HepG2 (cell line): ENCODE measurements at regions not wholly inside any gene's neighbourhood (a gene's known extent, or its start where the extent isn't known, plus 50 kb on each side); places are given as distances from the start of the nearest gene placed in this dataset.

Source experiments
- ATAC-seq: fragments of 200-7000 bp; cut with Tn5 transposase; 3 replicates; pipeline ENCODE4 v1.9.1; 2020; ENCODE audit warnings: mild to moderate bottlenecking, moderate library complexity
- BruUV-seq: library from RNA; stranded (reverse); fragments of 400-500 nt; replicated peaks from 2 replicates; lab custom pipeline; 2021; lab: Mats Ljungman, UMichigan
- CTCF ChIA-PET: fragments of 300-600 bp; formaldehyde crosslinking; extraction: SDS; loops from one replicate; lab custom pipeline; 2021; ENCODE audit warnings: low total read pairs, inconsistent platforms, low intra/inter-chr PET ratio; lab: Yijun Ruan, JAX
- POLR2A ChIA-PET: fragments of 350-600 bp; sonication (Branson Sonifier 250); formaldehyde crosslinking; loops from one replicate; lab custom pipeline; 2020; ENCODE audit warnings: antibody characterized with exemption, inconsistent platforms; lab: Yijun Ruan, JAX
- DNase-seq: peaks from one replicate; pipeline ENCODE4 v3.0.0-alpha.2; 2015; ENCODE audit warnings: low spot score
- FAIRE-seq: peaks from 3 replicates; lab custom pipeline; 2011; peaks lifted over from hg19 to GRCh38; lab: Jason Lieb, UNC
- H2AFZ ChIP-seq: one replicate; pipeline ENCODE4 v1.6.1; 2011; ENCODE audit warnings: low read length, inconsistent platforms
- H3K27ac ChIP-seq: fragments of 300-600 bp; 3 replicates; pipeline ENCODE4 v1.8.0; 2011; ENCODE audit warnings: mixed run types, mild to moderate bottlenecking, mixed read lengths, low read length, inconsistent platforms; ENCODE audit not compliant: insufficient read depth; ENCODE audit errors: extremely low read length
- H3K27me3 ChIP-seq, 2 experiments: fragments of 200-600 bp in 1 of 2; 2 replicates in 1 of 2; 3 replicates in 1 of 2; pipeline versions ENCODE4 v1.6.0 to v1.8.0; 2011; ENCODE audit warnings: low read length in 2 of 2, mild to moderate bottlenecking in 2 of 2, moderate library complexity in 2 of 2, inconsistent platforms in 1 of 2; ENCODE audit not compliant: insufficient read depth in 2 of 2, control insufficient read depth in 1 of 2
- H3K36me3 ChIP-seq, 2 experiments: fragments of 200-600 bp in 1 of 2; replicated peaks in 1 of 2; 2 replicates in 1 of 2; 3 replicates in 1 of 2; pipeline versions ENCODE4 v1.5.1 to v1.8.0; 2011; ENCODE audit warnings: low read length in 2 of 2, inconsistent platforms in 1 of 2; ENCODE audit not compliant: insufficient read depth in 2 of 2, control insufficient read depth in 1 of 2
- H3K4me1 ChIP-seq: 2 replicates; pipeline ENCODE4 v1.5.1; 2012; ENCODE audit warnings: low read length, inconsistent platforms; ENCODE audit not compliant: insufficient read depth
- H3K4me2 ChIP-seq: 2 replicates; pipeline ENCODE4 v1.6.0; 2011; ENCODE audit warnings: low read depth, low read length, inconsistent platforms
- H3K4me3 ChIP-seq, 3 experiments: fragments of 200-600 bp in 1 of 3; sonication (generic), shearing (Covaris generic) in 1 of 3; replicated peaks in 1 of 3; 2 replicates each; pipeline ENCODE4 v1.5.1; 2011 to 2016; ENCODE audit warnings: low read length in 3 of 3, inconsistent platforms in 2 of 3, low read depth in 2 of 3, mild to moderate bottlenecking in 2 of 3, control low read depth in 1 of 3, mixed read lengths in 1 of 3; ENCODE audit not compliant: insufficient read depth in 1 of 3
- H3K79me2 ChIP-seq: one replicate; pipeline ENCODE4 v1.6.1; 2011; ENCODE audit warnings: low read length, inconsistent platforms; ENCODE audit not compliant: insufficient read depth
- H3K9ac ChIP-seq: 2 replicates; pipeline ENCODE4 v1.6.0; 2011; ENCODE audit warnings: mild to moderate bottlenecking, low read depth, low read length, inconsistent platforms; ENCODE audit not compliant: insufficient read depth
- H3K9me3 ChIP-seq: 2 replicates; pipeline ENCODE4 v1.5.1; 2012; ENCODE audit warnings: mild to moderate bottlenecking, low read length
- H4K20me1 ChIP-seq: 2 replicates; pipeline ENCODE4 v1.6.0; 2011; ENCODE audit warnings: inconsistent platforms, mild to moderate bottlenecking, low read length, moderate library complexity; ENCODE audit not compliant: insufficient read depth
- ADNP ChIP-seq: sonication (generic); formaldehyde crosslinking; IDR thresholded peaks from 2 replicates; pipeline ENCODE4 v1.4.0; 2020; ENCODE audit warnings: missing genetic modification reagents
- ERF ChIP-seq: IDR thresholded peaks from 2 replicates; pipeline ENCODE4 v1.6.1; 2018; ENCODE audit warnings: missing biosample characterization, missing genetic modification reagents
- HDAC2 ChIP-seq: sonication (generic); formaldehyde crosslinking; IDR thresholded peaks from 2 replicates; pipeline ENCODE4 v1.4.0; 2020; ENCODE audit warnings: missing genetic modification reagents
- IKZF4 ChIP-seq: sonication (generic); formaldehyde crosslinking; IDR thresholded peaks from 2 replicates; pipeline ENCODE4 v1.5.1; 2020; ENCODE audit warnings: borderline replicate concordance, mild to moderate bottlenecking, low read depth, missing genetic modification reagents; ENCODE audit errors: not compliant biosample characterization
- NFKB2 ChIP-seq: sonication (generic); formaldehyde crosslinking; IDR thresholded peaks from 2 replicates; pipeline ENCODE4 v1.4.0; 2020; ENCODE audit warnings: missing genetic modification reagents, borderline replicate concordance
- REXO4 ChIP-seq: sonication (generic); formaldehyde crosslinking; IDR thresholded peaks from 2 replicates; pipeline ENCODE4 v1.8.0; 2022; ENCODE audit warnings: missing genetic modification reagents, mild to moderate bottlenecking, borderline replicate concordance
- SMAD9 ChIP-seq: sonication (generic); formaldehyde crosslinking; IDR thresholded peaks from 2 replicates; pipeline ENCODE4 v1.5.1; 2020; ENCODE audit warnings: mild to moderate bottlenecking, missing genetic modification reagents
- SNAI1 ChIP-seq: sonication (generic); formaldehyde crosslinking; IDR thresholded peaks from 2 replicates; pipeline ENCODE4 v1.5.0; 2020; ENCODE audit warnings: mild to moderate bottlenecking, missing genetic modification reagents, borderline replicate concordance
- SRSF9 ChIP-seq: fragments of 200-400 bp; formaldehyde crosslinking; IDR thresholded peaks from 2 replicates; pipeline ENCODE4 v1.6.1; 2018; ENCODE audit warnings: borderline replicate concordance, mild to moderate bottlenecking, low read depth, low read length; ENCODE audit not compliant: insufficient read depth, poor library complexity, severe bottlenecking
- THRA ChIP-seq: sonication (generic); formaldehyde crosslinking; IDR thresholded peaks from 2 replicates; pipeline ENCODE4 v1.4.0; 2020; ENCODE audit warnings: missing genetic modification reagents, borderline replicate concordance
- ZBTB33 ChIP-seq: sonication (generic); formaldehyde crosslinking; IDR thresholded peaks from 2 replicates; pipeline ENCODE4 v1.4.0; 2020; ENCODE audit warnings: missing genetic modification reagents
- ZEB1 ChIP-seq: IDR thresholded peaks from 2 replicates; pipeline ENCODE4 v1.6.1; 2012; ENCODE audit warnings: mild to moderate bottlenecking, low read depth, inconsistent platforms; ENCODE audit not compliant: insufficient replicate concordance
- ZFY ChIP-seq: sonication (generic); formaldehyde crosslinking; IDR thresholded peaks from 2 replicates; pipeline ENCODE4 v1.4.0; 2020; ENCODE audit warnings: missing genetic modification reagents
- ZNF205 ChIP-seq: IDR thresholded peaks from 2 replicates; pipeline ENCODE4 v1.6.1; 2018; ENCODE audit warnings: missing biosample characterization, missing genetic modification reagents
- ZNF570 ChIP-seq: sonication (generic); formaldehyde crosslinking; IDR thresholded peaks from 2 replicates; pipeline ENCODE4 v1.4.0; 2020; ENCODE audit warnings: mild to moderate bottlenecking, missing genetic modification reagents, borderline replicate concordance
- ZNF672 ChIP-seq: sonication (generic); formaldehyde crosslinking; IDR thresholded peaks from 2 replicates; pipeline ENCODE4 v1.8.1; 2022; ENCODE audit warnings: missing genetic modification reagents
- ZNF766 ChIP-seq: sonication (generic); formaldehyde crosslinking; IDR thresholded peaks from 2 replicates; pipeline ENCODE4 v1.5.0; 2020; ENCODE audit warnings: missing genetic modification reagents, borderline replicate concordance
- ZNF773 ChIP-seq: sonication (generic); formaldehyde crosslinking; IDR thresholded peaks from 2 replicates; pipeline ENCODE4 v1.4.0; 2020; ENCODE audit warnings: missing genetic modification reagents, borderline replicate concordance
- ZNF792 ChIP-seq: IDR thresholded peaks from 2 replicates; pipeline ENCODE4 v1.6.1; 2016
- WGBS: methylation state at CpG from one replicate; pipeline ENCODE4 v1.1.6; 2017; ENCODE audit warnings: low lambda C conversion rate; 5-methylcytosine and 5-hydroxymethylcytosine counted together
- in situ Hi-C: cut with HindIII; loops from 2 replicates; pipeline ENCODE4 v1.10.0; 2017; ENCODE audit warnings: low pct_unique_long_range_greater_than_20kb; ENCODE audit not compliant: extremely low pct_ligation_motif_present
- intact Hi-C: fragments of 100-400 bp; cut with micrococcal nuclease; formaldehyde crosslinking; loops from one replicate; pipeline ENCODE4 v1.10.0; 2022; ENCODE audit not compliant: unreplicated experiment

- CTCF ChIA-PET = no interaction called here
- no peak for TF ChIP-seq ADNP (CRISPR knock-in tag)
- TF ChIP-seq REXO4 (CRISPR knock-in tag) = no peak
- no peak for TF ChIP-seq IKZF4 (CRISPR knock-in tag)
- no peak for TF ChIP-seq HDAC2 (CRISPR knock-in tag)
- no peak for TF ChIP-seq ZNF792 (CRISPR knock-in tag)
- no peak for TF ChIP-seq NFKB2 (CRISPR knock-in tag)
- TF ChIP-seq SNAI1 (CRISPR knock-in tag) = no peak
- TF ChIP-seq ZEB1 = no peak
- TF ChIP-seq ZBTB33 (CRISPR knock-in tag) = no peak
- no peak for TF ChIP-seq ZNF570 (CRISPR knock-in tag)
- TF ChIP-seq ZNF773 = no peak
- no peak for TF ChIP-seq ZNF766
- TF ChIP-seq SRSF9 = no peak
- TF ChIP-seq ZNF205 (CRISPR knock-in tag) = no peak
- TF ChIP-seq ZFY (CRISPR knock-in tag) = no peak
- no peak for TF ChIP-seq THRA (CRISPR knock-in tag)
- TF ChIP-seq ERF = no peak
- no peak for TF ChIP-seq SMAD9 (CRISPR knock-in tag)
- TF ChIP-seq ZNF672 (CRISPR knock-in tag) = no peak
- H3K9ac ChIP-seq = no peak overlapping the region
- POLR2A ChIA-PET = no interaction called here
- BruUV-seq = no TSS peak
- intact Hi-C loops (no loop called here), in situ Hi-C loops (no loop called here)
- H3K79me2 ChIP-seq = no peaks in the 10 kb centered on the region
- whole genome bisulfite sequencing = 6% methylated on average over 5 of the region's 5 CpGs
- H3K36me3 ChIP-seq = no peaks in the 10 kb centered on the region
- H3K9me3 ChIP-seq = no peaks in the 10 kb centered on the region
- ATAC-seq = no peak
- no peak overlapping the region for H2AFZ ChIP-seq
- no peak for DNase-seq
- H3K4me3 ChIP-seq = no peak overlapping the region
- H3K4me1 ChIP-seq = no peaks in the 10 kb centered on the region
- no peak overlapping the region for H3K27ac ChIP-seq
- peaks cover 0 to 8% of the 10 kb centered on the region in 2 experiments; a peak in 2 of 5 replicates for H3K27me3 ChIP-seq
- no peak overlapping the region for H3K4me2 ChIP-seq
- FAIRE-seq = no peak
- no peaks in the 10 kb centered on the region for H4K20me1 ChIP-seq
Measured at GRCh38 chr11:33515347-33515746, 185.3 kb downstream of the C11orf91 start.
